Glomerular endothelial cell (primary cell): ENCODE measurements at regions not wholly inside any gene's neighbourhood (a gene's known extent, or its start where the extent isn't known, plus 50 kb on each side); places are given as distances from the start of the nearest gene placed in this dataset.
"Not testable (repeated sequence)": the region's sequence is repeated elsewhere in the genome, so short reads cannot be mapped to it uniquely, and the experiment has no call there.

Experiments
- DNase-seq: peaks from one replicate; pipeline ENCODE4 v3.0.0-alpha.2; 2011; ENCODE audit warnings: low read depth, low spot score; ENCODE audit errors: extremely low read depth

GRCh38 chr10:33010132-33011037 lies 52.4 kb upstream of the ITGB1 start:
- DNase-seq: no peak

- no peak for DNase-seq
Measured at GRCh38 chr10:33009244-33010131, 51.5 kb upstream of the ITGB1 start.

GRCh38 chr10:33008499-33009243 lies 50.6 kb upstream of the ITGB1 start:
- DNase-seq: no peak

- not testable (repeated sequence) for DNase-seq
Measured at GRCh38 chr10:33007731-33008381, 49.8 kb upstream of the ITGB1 start.
